ENCODE measurements at regions not wholly inside any gene's neighbourhood (a gene's known extent, or its start where the extent isn't known, plus 50 kb on each side); places are given as distances from the start of the nearest gene placed in this dataset.

DNA sequence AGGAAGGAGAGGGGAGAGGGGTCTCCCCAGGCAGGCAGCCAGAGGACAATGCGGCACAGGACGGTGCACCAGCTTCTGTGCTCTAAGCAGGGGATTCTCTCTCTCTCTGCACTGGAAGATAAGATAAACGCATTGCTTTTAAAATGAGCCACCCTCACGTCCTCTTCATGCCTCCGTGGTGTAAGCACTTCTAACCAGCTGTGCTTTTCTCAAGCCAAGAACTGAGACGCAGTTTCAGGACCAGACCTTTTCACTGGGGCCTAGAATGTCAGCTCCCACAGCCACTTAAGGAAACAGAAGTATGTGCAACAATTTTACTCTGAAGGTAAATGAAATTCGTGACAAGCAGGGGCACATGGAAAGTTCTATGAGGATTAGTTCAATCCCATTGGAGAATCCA lies 82.4 kb downstream of the PSMB1 start:
- TF ChIP-seq, protein P1, sequence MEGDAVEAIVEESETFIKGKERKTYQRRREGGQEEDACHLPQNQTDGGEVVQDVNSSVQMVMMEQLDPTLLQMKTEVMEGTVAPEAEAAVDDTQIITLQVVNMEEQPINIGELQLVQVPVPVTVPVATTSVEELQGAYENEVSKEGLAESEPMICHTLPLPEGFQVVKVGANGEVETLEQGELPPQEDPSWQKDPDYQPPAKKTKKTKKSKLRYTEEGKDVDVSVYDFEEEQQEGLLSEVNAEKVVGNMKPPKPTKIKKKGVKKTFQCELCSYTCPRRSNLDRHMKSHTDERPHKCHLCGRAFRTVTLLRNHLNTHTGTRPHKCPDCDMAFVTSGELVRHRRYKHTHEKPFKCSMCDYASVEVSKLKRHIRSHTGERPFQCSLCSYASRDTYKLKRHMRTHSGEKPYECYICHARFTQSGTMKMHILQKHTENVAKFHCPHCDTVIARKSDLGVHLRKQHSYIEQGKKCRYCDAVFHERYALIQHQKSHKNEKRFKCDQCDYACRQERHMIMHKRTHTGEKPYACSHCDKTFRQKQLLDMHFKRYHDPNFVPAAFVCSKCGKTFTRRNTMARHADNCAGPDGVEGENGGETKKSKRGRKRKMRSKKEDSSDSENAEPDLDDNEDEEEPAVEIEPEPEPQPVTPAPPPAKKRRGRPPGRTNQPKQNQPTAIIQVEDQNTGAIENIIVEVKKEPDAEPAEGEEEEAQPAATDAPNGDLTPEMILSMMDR (IDR thresholded peaks at IDR 0.05): no peak
- no peak for TF ChIP-seq EP300 (IDR thresholded peaks at IDR 0.05)
- TF ChIP-seq POLR2AphosphoS5 (IDR thresholded peaks at IDR 0.05): no peak
- TF ChIP-seq POLR2A (IDR thresholded peaks at IDR 0.05): no peak

All from stomach (tissue), 4 donors.